ENCODE measurements at regions not wholly inside any gene's neighbourhood (a gene's known extent, or its start where the extent isn't known, plus 50 kb on each side); places are given as distances from the start of the nearest gene placed in this dataset.

- no peaks in the 10 kb centered on the region for H4K20me1 ChIP-seq (ENCODE audit: insufficient read depth, low read length)
- no peak overlapping the region for H3K4me3 ChIP-seq (ENCODE audit: insufficient read depth, low read length)
- peak overlapping the region; percentile 23 for H3K27ac ChIP-seq (ENCODE audit: low read depth, low read length)
- H3K9me3 ChIP-seq (ENCODE audit: low read depth, low read length): peaks cover 7% of the 10 kb centered on the region
- no peak for DNase-seq (ENCODE audit: insufficient read length, low spot score, missing footprints)
- no peak overlapping the region for H3K4me2 ChIP-seq (ENCODE audit: insufficient read depth, low read length)
- H3K4me1 ChIP-seq (ENCODE audit: insufficient read depth, low read length): peaks cover 15% of the 10 kb centered on the region
- H3K36me3 ChIP-seq (ENCODE audit: insufficient read depth, low read length): peaks cover 6% of the 10 kb centered on the region
- TF ChIP-seq CTCF (IDR thresholded peaks at IDR 0.05; ENCODE audit: extremely low read depth, low read depth, low read length): no peak
- H2AFZ ChIP-seq (ENCODE audit: low read length): no peak overlapping the region
- no peaks in the 10 kb centered on the region for H3K79me2 ChIP-seq (ENCODE audit: insufficient read depth, low read length)
- no peaks in the 10 kb centered on the region for H3K27me3 ChIP-seq (ENCODE audit: insufficient read depth, low read length)
Measured at GRCh38 chr21:27513825-27514224, 546.9 kb upstream of the ADAMTS5 start.

GRCh38 chr21:27513016-27513415, 546.1 kb upstream of the ADAMTS5 start:
- no peak for DNase-seq (ENCODE audit: insufficient read length, low spot score, missing footprints)
- no peaks in the 10 kb centered on the region for H4K20me1 ChIP-seq (ENCODE audit: insufficient read depth, low read length)
- TF ChIP-seq CTCF (IDR thresholded peaks at IDR 0.05; ENCODE audit: extremely low read depth, low read depth, low read length): no peak
- H3K4me3 ChIP-seq (ENCODE audit: insufficient read depth, low read length): no peak overlapping the region
- H3K9me3 ChIP-seq (ENCODE audit: low read depth, low read length): peaks cover 7% of the 10 kb centered on the region
- peak overlapping the region; percentile 11 for H3K27ac ChIP-seq (ENCODE audit: low read depth, low read length)
- H3K4me1 ChIP-seq (ENCODE audit: insufficient read depth, low read length): peaks cover 20% of the 10 kb centered on the region
- no peaks in the 10 kb centered on the region for H3K27me3 ChIP-seq (ENCODE audit: insufficient read depth, low read length)
- H2AFZ ChIP-seq (ENCODE audit: low read length): no peak overlapping the region
- H3K79me2 ChIP-seq (ENCODE audit: insufficient read depth, low read length): no peaks in the 10 kb centered on the region
- peaks cover 6% of the 10 kb centered on the region for H3K36me3 ChIP-seq (ENCODE audit: insufficient read depth, low read length)
- no peak overlapping the region for H3K4me2 ChIP-seq (ENCODE audit: insufficient read depth, low read length)

GRCh38 chr21:27511233-27511632, 544.3 kb upstream of the ADAMTS5 start:
- Histone ChIP-seq H3K4me2 (ENCODE audit: insufficient read depth, low read length) (no peak overlapping the region), H3K27me3 (ENCODE audit: insufficient read depth, low read length) (no peaks in the 10 kb centered on the region), H3K4me3 (ENCODE audit: insufficient read depth, low read length) (no peak overlapping the region), H3K9me3 (ENCODE audit: low read depth, low read length) (no peaks in the 10 kb centered on the region), H2AFZ (ENCODE audit: low read length) (peak overlapping the region; percentile 33), H3K36me3 (ENCODE audit: insufficient read depth, low read length) (no peaks in the 10 kb centered on the region), H3K4me1 (ENCODE audit: insufficient read depth, low read length) (peaks cover 24% of the 10 kb centered on the region), H3K27ac (ENCODE audit: low read depth, low read length) (no peak overlapping the region), H4K20me1 (ENCODE audit: insufficient read depth, low read length) (no peaks in the 10 kb centered on the region), H3K79me2 (ENCODE audit: insufficient read depth, low read length) (no peaks in the 10 kb centered on the region)
- no peak for TF ChIP-seq CTCF (IDR thresholded peaks at IDR 0.05; ENCODE audit: extremely low read depth, low read depth, low read length)
- no peak for DNase-seq (ENCODE audit: insufficient read length, low spot score, missing footprints)

- TF ChIP-seq CTCF (IDR thresholded peaks at IDR 0.05; ENCODE audit: extremely low read depth, low read depth, low read length): no peak
- no peaks in the 10 kb centered on the region for H3K79me2 ChIP-seq (ENCODE audit: insufficient read depth, low read length)
- H3K9me3 ChIP-seq (ENCODE audit: low read depth, low read length): no peaks in the 10 kb centered on the region
- no peak overlapping the region for H3K4me3 ChIP-seq (ENCODE audit: insufficient read depth, low read length)
- H3K36me3 ChIP-seq (ENCODE audit: insufficient read depth, low read length): no peaks in the 10 kb centered on the region
- no peaks in the 10 kb centered on the region for H3K27me3 ChIP-seq (ENCODE audit: insufficient read depth, low read length)
- DNase-seq (ENCODE audit: insufficient read length, low spot score, missing footprints): no peak
- peak overlapping the region; percentile 37 for H3K27ac ChIP-seq (ENCODE audit: low read depth, low read length)
- H3K4me1 ChIP-seq (ENCODE audit: insufficient read depth, low read length): peaks cover 31% of the 10 kb centered on the region
- H4K20me1 ChIP-seq (ENCODE audit: insufficient read depth, low read length): no peaks in the 10 kb centered on the region
- H2AFZ ChIP-seq (ENCODE audit: low read length): peak overlapping the region; percentile 58
- H3K4me2 ChIP-seq (ENCODE audit: insufficient read depth, low read length): no peak overlapping the region
Measured at GRCh38 chr21:27507695-27508094, 540.8 kb upstream of the ADAMTS5 start.

All from osteoblast (primary cell).